ENCODE measurements at regions not wholly inside any gene's neighbourhood (a gene's known extent, or its start where the extent isn't known, plus 50 kb on each side); places are given as distances from the start of the nearest gene placed in this dataset.

GRCh38 chr17:77572851-77573250 is 385.7 kb upstream of the TNRC6C start:
- H3F3A ChIP-seq (ENCODE audit: insufficient read depth) = no peaks in the 10 kb centered on the region
- H3K27ac ChIP-seq (ENCODE audit: low read depth, low read length) = no peak overlapping the region
- no peaks in the 10 kb centered on the region for H3K36me3 ChIP-seq (ENCODE audit: low read length)
- no peak overlapping the region for H3K4me2 ChIP-seq (ENCODE audit: low read depth, low read length, poor library complexity, severe bottlenecking)
- H3K79me2 ChIP-seq (ENCODE audit: insufficient read depth, low read length) = no peaks in the 10 kb centered on the region
- no peaks in the 10 kb centered on the region for H3K9me2 ChIP-seq (replicated peaks; ENCODE audit: insufficient read depth, low read length)
- no peaks in the 10 kb centered on the region for H3K27me3 ChIP-seq (ENCODE audit: low read length)
- H2AFZ ChIP-seq (ENCODE audit: low read depth, low read length, severe bottlenecking) = no peak overlapping the region
- no peak overlapping the region for H3K4me3 ChIP-seq (ENCODE audit: insufficient read depth, low read length, poor library complexity, severe bottlenecking)
- no peaks in the 10 kb centered on the region for H3K9me3 ChIP-seq (ENCODE audit: insufficient read depth, low read length)
- TF ChIP-seq, protein P1, sequence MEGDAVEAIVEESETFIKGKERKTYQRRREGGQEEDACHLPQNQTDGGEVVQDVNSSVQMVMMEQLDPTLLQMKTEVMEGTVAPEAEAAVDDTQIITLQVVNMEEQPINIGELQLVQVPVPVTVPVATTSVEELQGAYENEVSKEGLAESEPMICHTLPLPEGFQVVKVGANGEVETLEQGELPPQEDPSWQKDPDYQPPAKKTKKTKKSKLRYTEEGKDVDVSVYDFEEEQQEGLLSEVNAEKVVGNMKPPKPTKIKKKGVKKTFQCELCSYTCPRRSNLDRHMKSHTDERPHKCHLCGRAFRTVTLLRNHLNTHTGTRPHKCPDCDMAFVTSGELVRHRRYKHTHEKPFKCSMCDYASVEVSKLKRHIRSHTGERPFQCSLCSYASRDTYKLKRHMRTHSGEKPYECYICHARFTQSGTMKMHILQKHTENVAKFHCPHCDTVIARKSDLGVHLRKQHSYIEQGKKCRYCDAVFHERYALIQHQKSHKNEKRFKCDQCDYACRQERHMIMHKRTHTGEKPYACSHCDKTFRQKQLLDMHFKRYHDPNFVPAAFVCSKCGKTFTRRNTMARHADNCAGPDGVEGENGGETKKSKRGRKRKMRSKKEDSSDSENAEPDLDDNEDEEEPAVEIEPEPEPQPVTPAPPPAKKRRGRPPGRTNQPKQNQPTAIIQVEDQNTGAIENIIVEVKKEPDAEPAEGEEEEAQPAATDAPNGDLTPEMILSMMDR (IDR thresholded peaks at IDR 0.05; ENCODE audit: insufficient read depth, low read length, poor library complexity, severe bottlenecking) = no peak
- H4K20me1 ChIP-seq (ENCODE audit: low read depth, low read length) = no peaks in the 10 kb centered on the region
- H3K9ac ChIP-seq (ENCODE audit: low read length) = no peak overlapping the region

DNA sequence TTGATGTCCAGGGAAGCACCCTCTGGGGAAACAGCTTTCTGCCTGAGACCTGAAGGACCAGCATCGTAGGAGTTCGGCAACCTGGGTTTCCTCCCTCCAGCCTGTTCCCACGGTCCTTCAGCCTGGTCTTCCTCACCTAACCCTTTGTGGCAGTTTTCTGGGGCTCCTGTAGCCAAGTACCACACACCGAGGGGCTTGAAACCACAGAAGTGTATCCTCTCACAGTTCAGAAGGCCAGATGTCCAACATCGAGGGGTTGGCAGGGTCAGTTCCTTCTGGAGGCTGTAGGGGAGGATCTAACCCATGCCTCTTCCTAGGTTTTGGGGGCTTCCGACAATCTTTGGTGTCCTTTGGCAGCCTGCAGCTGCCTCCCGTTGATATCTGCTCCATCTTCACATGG is 381.0 kb upstream of the TNRC6C start:
- Histone ChIP-seq H3K4me2 (ENCODE audit: low read depth, low read length, poor library complexity, severe bottlenecking) (no peak overlapping the region), H3K27me3 (ENCODE audit: low read length) (no peaks in the 10 kb centered on the region), H3K9ac (ENCODE audit: low read length) (no peak overlapping the region), H3K4me3 (ENCODE audit: insufficient read depth, low read length, poor library complexity, severe bottlenecking) (no peak overlapping the region), H4K20me1 (ENCODE audit: low read depth, low read length) (no peaks in the 10 kb centered on the region), H3F3A (ENCODE audit: insufficient read depth) (no peaks in the 10 kb centered on the region), H2AFZ (ENCODE audit: low read depth, low read length, severe bottlenecking) (no peak overlapping the region), H3K9me2 (replicated peaks; ENCODE audit: insufficient read depth, low read length) (no peaks in the 10 kb centered on the region), H3K36me3 (ENCODE audit: low read length) (no peaks in the 10 kb centered on the region), H3K27ac (ENCODE audit: low read depth, low read length) (no peak overlapping the region), H3K79me2 (ENCODE audit: insufficient read depth, low read length) (no peaks in the 10 kb centered on the region), H3K9me3 (ENCODE audit: insufficient read depth, low read length) (no peaks in the 10 kb centered on the region)
- TF ChIP-seq EZH2phosphoT487 (conservative IDR thresholded peaks at IDR 0.05; ENCODE audit: low read length) = no peak
- TF ChIP-seq, protein P1 (IDR thresholded peaks at IDR 0.05; ENCODE audit: insufficient read depth, low read length, poor library complexity, severe bottlenecking) = no peak

DNA sequence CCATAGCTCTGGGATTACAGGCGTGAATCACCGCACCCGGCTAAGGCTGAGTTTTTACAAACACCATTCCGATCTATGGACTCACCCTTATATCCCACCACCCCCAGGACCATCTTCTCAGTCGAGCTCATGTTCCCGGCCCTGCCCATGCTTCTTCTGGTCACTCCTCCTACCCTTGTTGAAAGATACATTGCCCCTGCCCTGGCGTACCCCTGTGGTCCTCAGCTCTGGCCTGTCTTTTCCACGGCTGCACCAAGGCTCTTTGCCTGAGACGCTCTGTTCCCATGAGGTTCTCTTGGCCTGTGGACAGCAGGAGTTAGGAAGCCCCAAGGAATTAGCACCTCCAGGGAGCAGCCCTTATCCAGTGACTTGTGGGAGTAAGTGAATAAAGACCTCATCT is 379.4 kb upstream of the TNRC6C start:
- no peaks in the 10 kb centered on the region for H3K79me2 ChIP-seq (ENCODE audit: insufficient read depth, low read length)
- H3K36me3 ChIP-seq (ENCODE audit: low read length) = no peaks in the 10 kb centered on the region
- no peak overlapping the region for H3K9ac ChIP-seq (ENCODE audit: low read length)
- H3K27me3 ChIP-seq (ENCODE audit: low read length) = no peaks in the 10 kb centered on the region
- H3K4me3 ChIP-seq (ENCODE audit: insufficient read depth, low read length, poor library complexity, severe bottlenecking) = no peak overlapping the region
- no peaks in the 10 kb centered on the region for H3K9me3 ChIP-seq (ENCODE audit: insufficient read depth, low read length)
- H3K9me2 ChIP-seq (replicated peaks; ENCODE audit: insufficient read depth, low read length) = no peaks in the 10 kb centered on the region
- no peaks in the 10 kb centered on the region for H3F3A ChIP-seq (ENCODE audit: insufficient read depth)
- TF ChIP-seq, protein P1 (IDR thresholded peaks at IDR 0.05; ENCODE audit: insufficient read depth, low read length, poor library complexity, severe bottlenecking) = no peak
- H4K20me1 ChIP-seq (ENCODE audit: low read depth, low read length) = no peaks in the 10 kb centered on the region
- H3K27ac ChIP-seq (ENCODE audit: low read depth, low read length) = no peak overlapping the region
- H2AFZ ChIP-seq (ENCODE audit: low read depth, low read length, severe bottlenecking) = no peak overlapping the region
- no peak overlapping the region for H3K4me2 ChIP-seq (ENCODE audit: low read depth, low read length, poor library complexity, severe bottlenecking)

DNA sequence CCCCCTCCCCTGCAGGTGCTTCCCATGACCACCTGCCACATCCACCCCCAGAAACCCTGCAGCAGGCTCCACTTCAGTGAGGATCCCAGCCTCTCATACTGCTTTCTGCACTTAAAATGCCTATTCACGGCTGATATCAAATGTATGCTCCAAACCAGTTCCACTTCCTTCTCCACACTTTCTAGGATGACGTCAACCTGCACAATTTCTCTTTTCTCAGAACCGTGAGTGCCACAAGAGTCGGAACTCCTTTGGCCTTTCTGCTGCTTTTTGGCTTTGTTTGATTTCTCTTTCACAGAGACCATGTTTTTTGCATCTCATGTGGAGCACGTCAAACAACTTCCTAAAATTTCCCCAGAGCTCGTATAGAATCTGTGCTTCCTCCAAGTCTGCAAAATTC is 378.8 kb upstream of the TNRC6C start:
- no peak for TF ChIP-seq EZH2phosphoT487 (conservative IDR thresholded peaks at IDR 0.05; ENCODE audit: low read length)
- TF ChIP-seq, protein P1 (IDR thresholded peaks at IDR 0.05; ENCODE audit: insufficient read depth, low read length, poor library complexity, severe bottlenecking) = no peak
- no peak overlapping the region for H3K9ac ChIP-seq (ENCODE audit: low read length)
- H3K79me2 ChIP-seq (ENCODE audit: insufficient read depth, low read length) = no peaks in the 10 kb centered on the region
- H3F3A ChIP-seq (ENCODE audit: insufficient read depth) = no peaks in the 10 kb centered on the region
- no peaks in the 10 kb centered on the region for H3K27me3 ChIP-seq (ENCODE audit: low read length)
- H3K4me2 ChIP-seq (ENCODE audit: low read depth, low read length, poor library complexity, severe bottlenecking) = no peak overlapping the region
- H3K4me3 ChIP-seq (ENCODE audit: insufficient read depth, low read length, poor library complexity, severe bottlenecking) = no peak overlapping the region
- no peak overlapping the region for H3K27ac ChIP-seq (ENCODE audit: low read depth, low read length)
- no peak overlapping the region for H2AFZ ChIP-seq (ENCODE audit: low read depth, low read length, severe bottlenecking)
- H3K36me3 ChIP-seq (ENCODE audit: low read length) = no peaks in the 10 kb centered on the region
- H3K9me3 ChIP-seq (ENCODE audit: insufficient read depth, low read length) = no peaks in the 10 kb centered on the region
- H4K20me1 ChIP-seq (ENCODE audit: low read depth, low read length) = no peaks in the 10 kb centered on the region
- no peaks in the 10 kb centered on the region for H3K9me2 ChIP-seq (replicated peaks; ENCODE audit: insufficient read depth, low read length)
